H1 (cell line): ENCODE measurements at regions not wholly inside any gene's neighbourhood (a gene's known extent, or its start where the extent isn't known, plus 50 kb on each side); places are given as distances from the start of the nearest gene placed in this dataset.

Experiments
- CEBPB ChIP-seq: IDR thresholded peaks from 2 replicates; pipeline ENCODE4 v1.6.1; 2012; ENCODE audit warnings: low read depth, low read length
- CHD2 ChIP-seq: IDR thresholded peaks from 2 replicates; pipeline ENCODE4 v1.6.1; 2012; ENCODE audit warnings: low read length, improper control_type of control experiment
- JUN ChIP-seq: IDR thresholded peaks from 2 replicates; pipeline ENCODE4 v1.6.1; 2011; ENCODE audit warnings: low read depth, mild to moderate bottlenecking, improper control_type of control experiment, low read length
- POLR2AphosphoS5 ChIP-seq: IDR thresholded peaks from 2 replicates; pipeline ENCODE4 v1.6.1; 2011; ENCODE audit warnings: low read depth, low read length
- SIX5 ChIP-seq: IDR thresholded peaks from 2 replicates; pipeline ENCODE4 v1.6.1; 2011; ENCODE audit warnings: mild to moderate bottlenecking, low read depth, low read length
- SP2 ChIP-seq: IDR thresholded peaks from 2 replicates; pipeline ENCODE4 v1.6.1; 2012; ENCODE audit warnings: mild to moderate bottlenecking, low read length, inconsistent platforms
- TF ChIP-seq, protein P1 (sequence below), 3 experiments: IDR thresholded peaks; 1 replicate in 2 of 3; 2 replicates in 1 of 3; pipeline versions ENCODE4 v1.5.1 to v1.6.1; 2011; ENCODE audit warnings: low read length in 3 of 3, mild to moderate bottlenecking in 3 of 3, inconsistent platforms in 2 of 3, low read depth in 1 of 3, moderate library complexity in 1 of 3; ENCODE audit not compliant: insufficient read depth in 1 of 3; ENCODE audit errors: control extremely low read depth in 1 of 3

DNA sequence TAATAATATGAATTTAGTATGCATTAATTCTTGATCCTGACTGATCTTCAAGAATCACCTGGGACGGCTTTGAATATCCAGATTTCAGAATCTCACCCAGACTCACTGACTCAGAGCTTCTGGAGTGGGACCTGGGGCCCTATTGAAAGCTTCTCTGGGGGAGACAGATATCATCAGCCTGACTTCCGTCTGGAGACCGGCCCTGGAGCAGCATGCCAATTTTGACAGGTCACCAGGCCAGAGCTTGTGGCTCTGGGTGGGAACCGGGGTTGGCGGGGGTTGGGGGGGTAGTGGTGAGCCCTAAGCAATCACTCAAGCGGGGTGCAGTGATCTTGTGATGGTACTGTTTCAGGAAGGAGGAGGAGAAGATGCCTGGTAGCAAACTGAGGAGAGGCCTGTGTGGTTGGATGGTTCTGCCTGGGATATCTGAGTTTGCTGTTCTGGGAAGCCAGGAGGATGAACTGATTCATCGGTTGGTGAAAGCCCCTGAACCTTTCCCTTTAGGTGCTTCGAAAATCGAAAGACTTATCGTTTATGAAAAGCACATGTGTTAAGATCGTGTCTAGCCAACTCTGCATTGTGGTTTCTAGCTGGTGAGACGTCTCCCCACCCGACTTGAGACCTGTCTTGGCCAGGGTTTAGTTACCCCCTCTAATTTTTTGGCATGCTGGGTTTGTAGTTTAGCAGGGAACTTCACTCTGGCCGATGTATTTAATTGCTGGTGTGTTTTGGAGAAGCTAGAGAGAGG is 263.9 kb upstream of the C2CD4B start:
- TF ChIP-seq, protein P1, sequence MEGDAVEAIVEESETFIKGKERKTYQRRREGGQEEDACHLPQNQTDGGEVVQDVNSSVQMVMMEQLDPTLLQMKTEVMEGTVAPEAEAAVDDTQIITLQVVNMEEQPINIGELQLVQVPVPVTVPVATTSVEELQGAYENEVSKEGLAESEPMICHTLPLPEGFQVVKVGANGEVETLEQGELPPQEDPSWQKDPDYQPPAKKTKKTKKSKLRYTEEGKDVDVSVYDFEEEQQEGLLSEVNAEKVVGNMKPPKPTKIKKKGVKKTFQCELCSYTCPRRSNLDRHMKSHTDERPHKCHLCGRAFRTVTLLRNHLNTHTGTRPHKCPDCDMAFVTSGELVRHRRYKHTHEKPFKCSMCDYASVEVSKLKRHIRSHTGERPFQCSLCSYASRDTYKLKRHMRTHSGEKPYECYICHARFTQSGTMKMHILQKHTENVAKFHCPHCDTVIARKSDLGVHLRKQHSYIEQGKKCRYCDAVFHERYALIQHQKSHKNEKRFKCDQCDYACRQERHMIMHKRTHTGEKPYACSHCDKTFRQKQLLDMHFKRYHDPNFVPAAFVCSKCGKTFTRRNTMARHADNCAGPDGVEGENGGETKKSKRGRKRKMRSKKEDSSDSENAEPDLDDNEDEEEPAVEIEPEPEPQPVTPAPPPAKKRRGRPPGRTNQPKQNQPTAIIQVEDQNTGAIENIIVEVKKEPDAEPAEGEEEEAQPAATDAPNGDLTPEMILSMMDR (IDR thresholded peaks at IDR 0.05; ENCODE audit: control extremely low read depth in 1 of 3, insufficient read depth in 1 of 3, low read depth in 1 of 3, low read length in 3 of 3) = no peak
- TF ChIP-seq SP2 = no peak
- TF ChIP-seq CHD2 = no peak
- TF ChIP-seq CEBPB = no peak
- TF ChIP-seq POLR2AphosphoS5 = no peak
- no peak for TF ChIP-seq JUN
- no peak for TF ChIP-seq SIX5
